GM23338 (cell line): ENCODE measurements at regions not wholly inside any gene's neighbourhood (a gene's known extent, or its start where the extent isn't known, plus 50 kb on each side); places are given as distances from the start of the nearest gene placed in this dataset.

ENCODE experiments used
- ATAC-seq: fragments of 200-7000 bp; cut with Tn5 transposase; 3 replicates; pipeline ENCODE4 v1.9.1; 2020
- DNase-seq: peaks from one replicate; pipeline ENCODE4 v3.0.0-alpha.2; 2015; ENCODE audit warnings: low spot score
- H2AFZ ChIP-seq: fragments of 200-600 bp; sonication (generic); 2 replicates; pipeline ENCODE4 v1.8.0; 2016; ENCODE audit warnings: antibody characterized with exemption, mild to moderate bottlenecking, moderate library complexity
- H3F3A ChIP-seq: fragments of 200-600 bp; sonication (generic); replicated peaks from 2 replicates; pipeline ENCODE4 v1.8.0; 2017; ENCODE audit warnings: antibody characterized with exemption, mixed run types, low read depth
- H3K27ac ChIP-seq: fragments of 200-600 bp; sonication (generic); 2 replicates; pipeline ENCODE4 v1.6.1; 2016; ENCODE audit warnings: low read depth
- H3K27me3 ChIP-seq: fragments of 200-600 bp; sonication (generic); 2 replicates; pipeline ENCODE4 v1.8.0; 2016; ENCODE audit warnings: mild to moderate bottlenecking, mixed run types, moderate library complexity; ENCODE audit not compliant: insufficient read depth
- H3K36me3 ChIP-seq: fragments of 200-600 bp; sonication (generic); 2 replicates; pipeline ENCODE4 v1.8.0; 2016; ENCODE audit warnings: mild to moderate bottlenecking; ENCODE audit not compliant: insufficient read depth
- H3K4me1 ChIP-seq: fragments of 200-600 bp; sonication (generic); 2 replicates; pipeline ENCODE4 v1.8.0; 2016; ENCODE audit warnings: mild to moderate bottlenecking, moderate library complexity; ENCODE audit not compliant: insufficient read depth
- H3K4me2 ChIP-seq: fragments of 200-600 bp; sonication (generic); 2 replicates; pipeline ENCODE4 v1.7.1; 2017; ENCODE audit warnings: mixed run types
- H3K4me3 ChIP-seq: fragments of 200-600 bp; sonication (generic); 2 replicates; pipeline ENCODE4 v1.6.1; 2016; ENCODE audit warnings: mixed run types
- H3K79me2 ChIP-seq: fragments of 200-600 bp; sonication (generic); replicated peaks from 2 replicates; pipeline ENCODE4 v1.8.0; 2017; ENCODE audit warnings: mild to moderate bottlenecking; ENCODE audit not compliant: insufficient read depth
- H3K9me2 ChIP-seq: fragments of 200-600 bp; sonication (generic); 2 replicates; pipeline ENCODE4 v1.8.0; 2017; ENCODE audit not compliant: insufficient read depth
- H4K20me1 ChIP-seq: fragments of 200-600 bp; sonication (generic); replicated peaks from 2 replicates; pipeline ENCODE4 v1.8.0; 2017; ENCODE audit warnings: mild to moderate bottlenecking; ENCODE audit not compliant: insufficient read depth
- H3K27ac Mint-ChIP-seq: 2 replicates; pipeline ENCODE4 v1.8.0; 2020; ENCODE audit warnings: inconsistent platforms, mild to moderate bottlenecking, moderate library complexity, mixed read lengths
- H3K27me3 Mint-ChIP-seq: 3 replicates; pipeline ENCODE4 v1.8.0; 2022; ENCODE audit warnings: low read depth, mild to moderate bottlenecking, moderate library complexity, mixed read lengths, inconsistent platforms; ENCODE audit not compliant: insufficient read depth, poor library complexity
- H3K36me3 Mint-ChIP-seq: 3 replicates; pipeline ENCODE4 v1.8.0; 2021; ENCODE audit warnings: low read depth, mild to moderate bottlenecking, inconsistent platforms, moderate library complexity, mixed read lengths
- H3K4me1 Mint-ChIP-seq: 3 replicates; pipeline ENCODE4 v1.8.0; 2020; ENCODE audit warnings: mild to moderate bottlenecking, inconsistent platforms, mixed read lengths
- H3K4me3 Mint-ChIP-seq: 3 replicates; pipeline ENCODE4 v1.8.0; 2021; ENCODE audit warnings: moderate library complexity, mild to moderate bottlenecking, inconsistent platforms, mixed read lengths
- H3K9me3 Mint-ChIP-seq: 3 replicates; pipeline ENCODE4 v1.8.0; 2020; ENCODE audit warnings: moderate library complexity, mild to moderate bottlenecking, inconsistent platforms, mixed read lengths
- CTCF ChIP-seq, 2 experiments: fragments of 200-600 bp in 1 of 2; sonication (generic) in 1 of 2; conservative IDR thresholded peaks; 2 replicates each; pipeline versions ENCODE4 v1.5.1 to v1.6.1; 2016 to 2017; ENCODE audit warnings: antibody characterized with exemption in 2 of 2, low read depth in 2 of 2, mild to moderate bottlenecking in 2 of 2, moderate library complexity in 1 of 2
- ZNF331 ChIP-seq: fragments of 250-450 bp; sonication (Bioruptor Pico); IDR thresholded peaks from 2 replicates; pipeline ENCODE4 v1.5.0; 2020; ENCODE audit warnings: low read depth, mild to moderate bottlenecking, moderate library complexity
- TF ChIP-seq, protein P1 (sequence below): IDR thresholded peaks from 2 replicates; pipeline ENCODE4 v1.6.1; 2016; ENCODE audit warnings: antibody characterized with exemption
- TF ChIP-seq, protein P2 (sequence below): fragments of 250-450 bp; sonication (Bioruptor Pico); IDR thresholded peaks from 2 replicates; pipeline ENCODE4 v1.5.0; 2020; ENCODE audit warnings: mild to moderate bottlenecking, moderate library complexity

DNA sequence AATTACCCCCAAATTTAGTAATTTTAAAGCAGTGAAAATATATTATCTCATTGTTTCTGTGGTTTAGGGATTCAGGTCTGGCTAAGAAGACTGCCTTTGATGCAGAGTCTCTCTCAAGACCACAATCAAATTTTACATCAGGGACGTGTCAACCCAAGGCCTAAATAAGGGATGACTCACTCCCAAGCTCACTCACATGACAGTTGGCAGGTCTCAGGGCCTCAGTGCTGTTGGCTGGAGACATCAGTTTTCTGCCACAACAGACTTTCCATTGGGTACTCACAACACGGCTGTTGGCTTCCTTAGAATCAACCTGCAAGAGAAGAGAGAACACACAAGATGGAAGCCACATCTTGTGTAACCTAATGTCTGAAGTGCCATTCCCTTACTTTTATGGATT lies 377.3 kb downstream of the FAM181B start:
- H3K79me2 ChIP-seq, result no peaks in the 10 kb centered on the region
- Mint-ChIP-seq H3K27ac (no peak overlapping the region), H3K4me1 (no peaks in the 10 kb centered on the region), H3K9me3 (0 out of 3 replicates have a peak, but pooled peaks cover 2% of the 10 kb centered on the region), H3K36me3 (no peaks in the 10 kb centered on the region), H3K4me3 (no peak overlapping the region), H3K27me3 (no peaks in the 10 kb centered on the region)
- H2AFZ ChIP-seq, result no peak overlapping the region
- H3K36me3 ChIP-seq, result no peaks in the 10 kb centered on the region
- no peak overlapping the region for H3K4me3 ChIP-seq
- DNase-seq, result no peak
- H3F3A ChIP-seq, result no peaks in the 10 kb centered on the region
- no peaks in the 10 kb centered on the region for H3K4me1 ChIP-seq
- no peaks in the 10 kb centered on the region for H3K27me3 ChIP-seq
- no peak overlapping the region for H3K27ac ChIP-seq
- TF ChIP-seq ZNF331, result no peak
- TF ChIP-seq, protein P1, sequence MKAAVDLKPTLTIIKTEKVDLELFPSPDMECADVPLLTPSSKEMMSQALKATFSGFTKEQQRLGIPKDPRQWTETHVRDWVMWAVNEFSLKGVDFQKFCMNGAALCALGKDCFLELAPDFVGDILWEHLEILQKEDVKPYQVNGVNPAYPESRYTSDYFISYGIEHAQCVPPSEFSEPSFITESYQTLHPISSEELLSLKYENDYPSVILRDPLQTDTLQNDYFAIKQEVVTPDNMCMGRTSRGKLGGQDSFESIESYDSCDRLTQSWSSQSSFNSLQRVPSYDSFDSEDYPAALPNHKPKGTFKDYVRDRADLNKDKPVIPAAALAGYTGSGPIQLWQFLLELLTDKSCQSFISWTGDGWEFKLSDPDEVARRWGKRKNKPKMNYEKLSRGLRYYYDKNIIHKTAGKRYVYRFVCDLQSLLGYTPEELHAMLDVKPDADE, result no peak
- TF ChIP-seq, protein P2, sequence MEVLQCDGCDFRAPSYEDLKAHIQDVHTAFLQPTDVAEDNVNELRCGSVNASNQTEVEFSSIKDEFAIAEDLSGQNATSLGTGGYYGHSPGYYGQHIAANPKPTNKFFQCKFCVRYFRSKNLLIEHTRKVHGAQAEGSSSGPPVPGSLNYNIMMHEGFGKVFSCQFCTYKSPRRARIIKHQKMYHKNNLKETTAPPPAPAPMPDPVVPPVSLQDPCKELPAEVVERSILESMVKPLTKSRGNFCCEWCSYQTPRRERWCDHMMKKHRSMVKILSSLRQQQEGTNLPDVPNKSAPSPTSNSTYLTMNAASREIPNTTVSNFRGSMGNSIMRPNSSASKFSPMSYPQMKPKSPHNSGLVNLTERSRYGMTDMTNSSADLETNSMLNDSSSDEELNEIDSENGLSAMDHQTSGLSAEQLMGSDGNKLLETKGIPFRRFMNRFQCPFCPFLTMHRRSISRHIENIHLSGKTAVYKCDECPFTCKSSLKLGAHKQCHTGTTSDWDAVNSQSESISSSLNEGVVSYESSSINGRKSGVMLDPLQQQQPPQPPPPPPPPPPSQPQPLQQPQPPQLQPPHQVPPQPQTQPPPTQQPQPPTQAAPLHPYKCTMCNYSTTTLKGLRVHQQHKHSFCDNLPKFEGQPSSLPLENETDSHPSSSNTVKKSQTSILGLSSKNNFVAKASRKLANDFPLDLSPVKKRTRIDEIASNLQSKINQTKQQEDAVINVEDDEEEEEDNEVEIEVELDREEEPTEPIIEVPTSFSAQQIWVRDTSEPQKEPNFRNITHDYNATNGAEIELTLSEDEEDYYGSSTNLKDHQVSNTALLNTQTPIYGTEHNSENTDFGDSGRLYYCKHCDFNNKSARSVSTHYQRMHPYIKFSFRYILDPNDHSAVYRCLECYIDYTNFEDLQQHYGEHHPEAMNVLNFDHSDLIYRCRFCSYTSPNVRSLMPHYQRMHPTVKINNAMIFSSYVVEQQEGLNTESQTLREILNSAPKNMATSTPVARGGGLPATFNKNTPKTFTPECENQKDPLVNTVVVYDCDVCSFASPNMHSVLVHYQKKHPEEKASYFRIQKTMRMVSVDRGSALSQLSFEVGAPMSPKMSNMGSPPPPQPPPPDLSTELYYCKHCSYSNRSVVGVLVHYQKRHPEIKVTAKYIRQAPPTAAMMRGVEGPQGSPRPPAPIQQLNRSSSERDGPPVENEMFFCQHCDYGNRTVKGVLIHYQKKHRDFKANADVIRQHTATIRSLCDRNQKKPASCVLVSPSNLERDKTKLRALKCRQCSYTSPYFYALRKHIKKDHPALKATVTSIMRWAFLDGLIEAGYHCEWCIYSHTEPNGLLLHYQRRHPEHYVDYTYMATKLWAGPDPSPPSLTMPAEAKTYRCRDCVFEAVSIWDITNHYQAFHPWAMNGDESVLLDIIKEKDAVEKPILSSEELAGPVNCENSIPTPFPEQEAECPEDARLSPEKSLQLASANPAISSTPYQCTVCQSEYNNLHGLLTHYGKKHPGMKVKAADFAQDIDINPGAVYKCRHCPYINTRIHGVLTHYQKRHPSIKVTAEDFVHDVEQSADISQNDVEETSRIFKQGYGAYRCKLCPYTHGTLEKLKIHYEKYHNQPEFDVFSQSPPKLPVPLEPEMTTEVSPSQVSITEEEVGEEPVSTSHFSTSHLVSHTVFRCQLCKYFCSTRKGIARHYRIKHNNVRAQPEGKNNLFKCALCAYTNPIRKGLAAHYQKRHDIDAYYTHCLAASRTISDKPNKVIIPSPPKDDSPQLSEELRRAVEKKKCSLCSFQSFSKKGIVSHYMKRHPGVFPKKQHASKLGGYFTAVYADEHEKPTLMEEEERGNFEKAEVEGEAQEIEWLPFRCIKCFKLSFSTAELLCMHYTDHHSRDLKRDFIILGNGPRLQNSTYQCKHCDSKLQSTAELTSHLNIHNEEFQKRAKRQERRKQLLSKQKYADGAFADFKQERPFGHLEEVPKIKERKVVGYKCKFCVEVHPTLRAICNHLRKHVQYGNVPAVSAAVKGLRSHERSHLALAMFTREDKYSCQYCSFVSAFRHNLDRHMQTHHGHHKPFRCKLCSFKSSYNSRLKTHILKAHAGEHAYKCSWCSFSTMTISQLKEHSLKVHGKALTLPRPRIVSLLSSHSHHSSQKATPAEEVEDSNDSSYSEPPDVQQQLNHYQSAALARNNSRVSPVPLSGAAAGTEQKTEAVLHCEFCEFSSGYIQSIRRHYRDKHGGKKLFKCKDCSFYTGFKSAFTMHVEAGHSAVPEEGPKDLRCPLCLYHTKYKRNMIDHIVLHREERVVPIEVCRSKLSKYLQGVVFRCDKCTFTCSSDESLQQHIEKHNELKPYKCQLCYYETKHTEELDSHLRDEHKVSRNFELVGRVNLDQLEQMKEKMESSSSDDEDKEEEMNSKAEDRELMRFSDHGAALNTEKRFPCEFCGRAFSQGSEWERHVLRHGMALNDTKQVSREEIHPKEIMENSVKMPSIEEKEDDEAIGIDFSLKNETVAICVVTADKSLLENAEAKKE, result no peak
- H3K4me2 ChIP-seq, result no peak overlapping the region
- no peaks in the 10 kb centered on the region for H4K20me1 ChIP-seq
- H3K9me2 ChIP-seq, result no peaks in the 10 kb centered on the region
- no peak for ATAC-seq

- no peaks in the 10 kb centered on the region for H3K27me3 ChIP-seq
- H3K27me3 Mint-ChIP-seq, result no peaks in the 10 kb centered on the region
- H3K4me3 Mint-ChIP-seq, result no peak overlapping the region
- H3F3A ChIP-seq, result no peaks in the 10 kb centered on the region
- H3K4me3 ChIP-seq, result no peak overlapping the region
- no peak overlapping the region for H2AFZ ChIP-seq
- DNase-seq, result no peak
- H3K36me3 Mint-ChIP-seq, result no peaks in the 10 kb centered on the region
- no peaks in the 10 kb centered on the region for H3K4me1 ChIP-seq
- peaks cover 6% of the 10 kb centered on the region; the same call in 1 of the 3 replicates for H3K9me3 Mint-ChIP-seq
- no peaks in the 10 kb centered on the region for H3K79me2 ChIP-seq
- H3K9me2 ChIP-seq, result no peaks in the 10 kb centered on the region
- H4K20me1 ChIP-seq, result no peaks in the 10 kb centered on the region
- no peak for ATAC-seq
- no peak overlapping the region for H3K27ac ChIP-seq
- H3K36me3 ChIP-seq, result no peaks in the 10 kb centered on the region
- no peak overlapping the region for H3K27ac Mint-ChIP-seq
- no peak overlapping the region for H3K4me2 ChIP-seq
- no peaks in the 10 kb centered on the region for H3K4me1 Mint-ChIP-seq
- TF ChIP-seq CTCF (conservative IDR thresholded peaks at IDR 0.05; ENCODE audit: low read depth in 2 of 2), result no peak; a peak in 1 of 4 replicates
Observed at GRCh38 chr11:82355313-82355823, 378.3 kb downstream of the FAM181B start.
